Activated naive CD8-positive, alpha-beta T cell treated with anti-CD3 and anti-CD28 coated beads for 36 hours (primary cell): ENCODE measurements at regions not wholly inside any gene's neighbourhood (a gene's known extent, or its start where the extent isn't known, plus 50 kb on each side); places are given as distances from the start of the nearest gene placed in this dataset.

ENCODE experiments used
- DNase-seq: peaks from one replicate; pipeline ENCODE4 v3.0.0; 2021
- H3K27ac Mint-ChIP-seq: one replicate; pipeline ENCODE4 v1.8.0; 2022; ENCODE audit warnings: mild to moderate bottlenecking, moderate library complexity, mixed read lengths
- H3K27me3 Mint-ChIP-seq: one replicate; pipeline ENCODE4 v1.8.0; 2022; ENCODE audit warnings: mild to moderate bottlenecking, mixed read lengths
- H3K36me3 Mint-ChIP-seq: one replicate; pipeline ENCODE4 v1.8.0; 2021; ENCODE audit warnings: mild to moderate bottlenecking, mixed read lengths
- H3K4me1 Mint-ChIP-seq: one replicate; pipeline ENCODE4 v1.8.0; 2021; ENCODE audit warnings: mixed read lengths
- H3K4me3 Mint-ChIP-seq: one replicate; pipeline ENCODE4 v1.8.0; 2022; ENCODE audit warnings: mild to moderate bottlenecking, moderate library complexity, mixed read lengths
- H3K9me3 Mint-ChIP-seq: one replicate; pipeline ENCODE4 v1.8.0; 2022; ENCODE audit warnings: mixed read lengths

GRCh38 chr9:89822996-89823395, 218.2 kb downstream of the GADD45G start:
- DNase-seq, result no peak
- Mint-ChIP-seq H3K27me3 (no peaks in the 10 kb centered on the region), H3K4me1 (peaks cover 9% of the 10 kb centered on the region), H3K36me3 (no peaks in the 10 kb centered on the region), H3K4me3 (no peak overlapping the region), H3K9me3 (no peaks in the 10 kb centered on the region), H3K27ac (no peak overlapping the region)

- peaks cover 18% of the 10 kb centered on the region for H3K4me1 Mint-ChIP-seq
- H3K36me3 Mint-ChIP-seq, result peaks cover under 1% of the 10 kb centered on the region
- H3K27ac Mint-ChIP-seq, result no peak overlapping the region
- peaks cover 4% of the 10 kb centered on the region for H3K9me3 Mint-ChIP-seq
- H3K27me3 Mint-ChIP-seq, result no peaks in the 10 kb centered on the region
- no peak overlapping the region for H3K4me3 Mint-ChIP-seq
- no peak for DNase-seq
These were observed 220.9 kb downstream of the GADD45G start for GRCh38 chr9:89825669-89826068.

GRCh38 chr9:89826186-89826585, 221.4 kb downstream of the GADD45G start:
- no peaks in the 10 kb centered on the region for H3K27me3 Mint-ChIP-seq

GRCh38 chr9:89829346-89829745, 224.5 kb downstream of the GADD45G start:
- peaks cover 18% of the 10 kb centered on the region for H3K4me1 Mint-ChIP-seq
- peaks cover 7% of the 10 kb centered on the region for H3K9me3 Mint-ChIP-seq
- peaks cover 2% of the 10 kb centered on the region for H3K36me3 Mint-ChIP-seq
- no peak overlapping the region for H3K27ac Mint-ChIP-seq
- no peak for DNase-seq
- H3K27me3 Mint-ChIP-seq, result peaks cover 3% of the 10 kb centered on the region
- no peak overlapping the region for H3K4me3 Mint-ChIP-seq

More at GRCh38 chr9:89826186-89826585, 221.4 kb downstream of the GADD45G start:
- H3K9me3 Mint-ChIP-seq, result peaks cover 6% of the 10 kb centered on the region
- DNase-seq, result no peak
- H3K4me3 Mint-ChIP-seq, result no peak overlapping the region
- no peak overlapping the region for H3K27ac Mint-ChIP-seq
- peaks cover 2% of the 10 kb centered on the region for H3K36me3 Mint-ChIP-seq
- peaks cover 18% of the 10 kb centered on the region for H3K4me1 Mint-ChIP-seq

- DNase-seq, result no peak
- Mint-ChIP-seq H3K36me3 (peaks cover 1% of the 10 kb centered on the region), H3K4me1 (no peaks in the 10 kb centered on the region), H3K9me3 (peaks cover 3% of the 10 kb centered on the region), H3K4me3 (no peak overlapping the region), H3K27ac (no peak overlapping the region), H3K27me3 (peaks cover 6% of the 10 kb centered on the region)
These were observed 230.9 kb downstream of the GADD45G start for GRCh38 chr9:89835666-89836065.

GRCh38 chr9:89837162-89837933, 232.5 kb downstream of the GADD45G start:
- Mint-ChIP-seq H3K36me3 (no peaks in the 10 kb centered on the region), H3K4me1 (no peaks in the 10 kb centered on the region), H3K27ac (no peak overlapping the region), H3K4me3 (no peak overlapping the region), H3K27me3 (peaks cover 5% of the 10 kb centered on the region), H3K9me3 (no peaks in the 10 kb centered on the region)
- no peak for DNase-seq

- peaks cover 3% of the 10 kb centered on the region for H3K27me3 Mint-ChIP-seq
- no peaks in the 10 kb centered on the region for H3K36me3 Mint-ChIP-seq
- H3K4me1 Mint-ChIP-seq, result no peaks in the 10 kb centered on the region
- no peak overlapping the region for H3K4me3 Mint-ChIP-seq
- no peaks in the 10 kb centered on the region for H3K9me3 Mint-ChIP-seq
- DNase-seq, result no peak
- H3K27ac Mint-ChIP-seq, result no peak overlapping the region
These were observed 233.1 kb downstream of the GADD45G start for GRCh38 chr9:89837934-89838310.

GRCh38 chr9:89838621-89839020, 233.8 kb downstream of the GADD45G start:
- H3K36me3 Mint-ChIP-seq, result no peaks in the 10 kb centered on the region
- H3K27me3 Mint-ChIP-seq, result peaks cover 3% of the 10 kb centered on the region
- DNase-seq, result no peak
- no peak overlapping the region for H3K4me3 Mint-ChIP-seq
- H3K9me3 Mint-ChIP-seq, result no peaks in the 10 kb centered on the region
- H3K27ac Mint-ChIP-seq, result no peak overlapping the region
- no peaks in the 10 kb centered on the region for H3K4me1 Mint-ChIP-seq

- H3K27ac Mint-ChIP-seq, result no peak overlapping the region
- peaks cover 2% of the 10 kb centered on the region for H3K27me3 Mint-ChIP-seq
- H3K9me3 Mint-ChIP-seq, result no peaks in the 10 kb centered on the region
- H3K4me3 Mint-ChIP-seq, result no peak overlapping the region
- no peak for DNase-seq
- no peaks in the 10 kb centered on the region for H3K4me1 Mint-ChIP-seq
- H3K36me3 Mint-ChIP-seq, result no peaks in the 10 kb centered on the region
These were observed 234.6 kb downstream of the GADD45G start for GRCh38 chr9:89839449-89839848.

GRCh38 chr9:89839952-89840351, 235.1 kb downstream of the GADD45G start:
- Mint-ChIP-seq H3K27me3 (no peaks in the 10 kb centered on the region), H3K9me3 (no peaks in the 10 kb centered on the region), H3K36me3 (no peaks in the 10 kb centered on the region), H3K4me3 (no peak overlapping the region), H3K27ac (no peak overlapping the region), H3K4me1 (no peaks in the 10 kb centered on the region)
- no peak for DNase-seq

GRCh38 chr9:89841456-89841855, 236.6 kb downstream of the GADD45G start:
- no peak overlapping the region for H3K27ac Mint-ChIP-seq
- no peaks in the 10 kb centered on the region for H3K9me3 Mint-ChIP-seq

GRCh38 chr9:89842267-89842768, 237.5 kb downstream of the GADD45G start:
- H3K9me3 Mint-ChIP-seq, result no peaks in the 10 kb centered on the region
- no peak for DNase-seq
- no peaks in the 10 kb centered on the region for H3K4me1 Mint-ChIP-seq
- no peak overlapping the region for H3K27ac Mint-ChIP-seq
- H3K36me3 Mint-ChIP-seq, result no peaks in the 10 kb centered on the region
- no peaks in the 10 kb centered on the region for H3K27me3 Mint-ChIP-seq
- no peak overlapping the region for H3K4me3 Mint-ChIP-seq

More at GRCh38 chr9:89841456-89841855, 236.6 kb downstream of the GADD45G start:
- Mint-ChIP-seq H3K4me3 (no peak overlapping the region), H3K27me3 (no peaks in the 10 kb centered on the region), H3K4me1 (no peaks in the 10 kb centered on the region), H3K36me3 (no peaks in the 10 kb centered on the region)
- no peak for DNase-seq

- Mint-ChIP-seq H3K27ac (no peak overlapping the region), H3K4me1 (no peaks in the 10 kb centered on the region), H3K27me3 (no peaks in the 10 kb centered on the region), H3K4me3 (no peak overlapping the region), H3K36me3 (no peaks in the 10 kb centered on the region), H3K9me3 (no peaks in the 10 kb centered on the region)
- DNase-seq, result no peak
These were observed 238.3 kb downstream of the GADD45G start for GRCh38 chr9:89843074-89843473.

- DNase-seq, result no peak
- H3K9me3 Mint-ChIP-seq, result no peaks in the 10 kb centered on the region
- H3K27ac Mint-ChIP-seq, result no peak overlapping the region
- H3K4me1 Mint-ChIP-seq, result no peaks in the 10 kb centered on the region
- no peak overlapping the region for H3K4me3 Mint-ChIP-seq
- no peaks in the 10 kb centered on the region for H3K27me3 Mint-ChIP-seq
- no peaks in the 10 kb centered on the region for H3K36me3 Mint-ChIP-seq
These were observed 238.8 kb downstream of the GADD45G start for GRCh38 chr9:89843591-89843990.

GRCh38 chr9:89844075-89844474, 239.3 kb downstream of the GADD45G start:
- no peak for DNase-seq
- no peaks in the 10 kb centered on the region for H3K4me1 Mint-ChIP-seq
- H3K27ac Mint-ChIP-seq, result no peak overlapping the region
- no peak overlapping the region for H3K4me3 Mint-ChIP-seq
- no peaks in the 10 kb centered on the region for H3K27me3 Mint-ChIP-seq
- H3K9me3 Mint-ChIP-seq, result no peaks in the 10 kb centered on the region
- H3K36me3 Mint-ChIP-seq, result no peaks in the 10 kb centered on the region

GRCh38 chr9:89844535-89844934, 239.7 kb downstream of the GADD45G start:
- H3K4me3 Mint-ChIP-seq, result no peak overlapping the region
- DNase-seq, result no peak
- H3K9me3 Mint-ChIP-seq, result no peaks in the 10 kb centered on the region
- H3K4me1 Mint-ChIP-seq, result no peaks in the 10 kb centered on the region
- no peaks in the 10 kb centered on the region for H3K36me3 Mint-ChIP-seq
- no peak overlapping the region for H3K27ac Mint-ChIP-seq
- H3K27me3 Mint-ChIP-seq, result no peaks in the 10 kb centered on the region
